ENCODE measurements at regions not wholly inside any gene's neighbourhood (a gene's known extent, or its start where the extent isn't known, plus 50 kb on each side); places are given as distances from the start of the nearest gene placed in this dataset.

DNA sequence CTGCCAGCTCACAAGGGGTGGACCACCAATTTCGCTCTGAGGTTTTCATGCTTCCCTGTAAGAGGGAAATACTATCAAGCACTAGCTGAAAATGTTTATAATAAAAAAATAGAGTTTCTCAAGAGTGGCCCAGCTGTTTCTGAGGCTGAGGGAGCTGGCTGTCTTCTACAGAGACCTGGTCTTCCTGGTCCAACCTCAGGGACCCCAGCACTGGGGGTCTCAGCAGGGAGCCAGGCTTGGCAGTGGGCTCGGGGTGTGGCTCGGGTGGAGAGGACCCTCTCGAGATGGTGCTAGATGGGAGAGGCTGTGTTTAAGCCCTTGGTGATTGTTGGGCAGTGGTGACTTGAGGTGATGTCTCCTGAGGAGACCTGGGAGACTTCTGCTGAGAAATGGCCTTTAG is 87.3 kb upstream of the SHH start:
- TF ChIP-seq CTCF (IDR thresholded peaks at IDR 0.05), result no peak
- no peaks in the 10 kb centered on the region for H3K9me3 Mint-ChIP-seq
- no peaks in the 10 kb centered on the region for H3K36me3 Mint-ChIP-seq (ENCODE audit: low read depth)
- ATAC-seq (ENCODE audit: low read depth), result no peak
- ChIA-PET POLR2A (no interaction called here), CTCF (no interaction called here)
- H3K4me1 Mint-ChIP-seq, result no peaks in the 10 kb centered on the region
- DNase-seq, result no peak
- H3K27ac Mint-ChIP-seq, result no peak overlapping the region
- H3K27me3 Mint-ChIP-seq, result no peaks in the 10 kb centered on the region
- H3K4me3 Mint-ChIP-seq, result no peak overlapping the region
- intact Hi-C loops (cut with micrococcal nuclease), result no loop called here

- H3K27me3 Mint-ChIP-seq, result no peaks in the 10 kb centered on the region
- ATAC-seq (ENCODE audit: low read depth) (no peak), DNase-seq (no peak)
- no peaks in the 10 kb centered on the region for H3K9me3 Mint-ChIP-seq
- no peak overlapping the region for H3K4me3 Mint-ChIP-seq
- TF ChIP-seq CTCF (IDR thresholded peaks at IDR 0.05), result no peak
- POLR2A ChIA-PET, result no interaction called here
- H3K4me1 Mint-ChIP-seq, result no peaks in the 10 kb centered on the region
- H3K27ac Mint-ChIP-seq, result no peak overlapping the region
- intact Hi-C loops (cut with micrococcal nuclease), result no loop called here
- H3K36me3 Mint-ChIP-seq (ENCODE audit: low read depth), result no peaks in the 10 kb centered on the region
- CTCF ChIA-PET, result no interaction called here
These were observed 85.6 kb upstream of the SHH start for GRCh38 chr7:155897758-155898386.

- H3K4me3 Mint-ChIP-seq, result no peak overlapping the region
These were observed 84.4 kb upstream of the SHH start for GRCh38 chr7:155896531-155897263.

DNA sequence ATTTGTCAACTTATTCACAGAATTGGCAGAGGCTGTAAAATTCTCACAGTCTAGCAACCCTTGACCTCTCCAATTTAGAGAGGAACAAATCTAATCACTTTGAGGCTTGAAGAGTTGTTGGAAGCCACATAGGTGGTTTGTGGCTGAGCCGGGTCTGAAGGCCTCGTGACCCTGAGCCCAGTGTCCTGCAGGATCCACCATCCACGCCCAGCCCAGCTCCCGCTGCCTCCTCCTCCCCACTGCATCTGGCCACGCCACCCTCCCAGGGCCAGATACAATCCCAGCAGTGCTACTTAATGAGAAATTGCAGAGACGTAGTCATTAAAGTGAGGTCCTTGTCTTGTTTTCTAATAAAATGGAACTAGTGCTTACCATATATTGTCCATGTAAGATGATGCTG is 81.4 kb upstream of the SHH start:
- Mint-ChIP-seq H3K9me3 (no peaks in the 10 kb centered on the region), H3K4me1 (no peaks in the 10 kb centered on the region), H3K4me3 (no peak overlapping the region), H3K36me3 (ENCODE audit: low read depth) (no peaks in the 10 kb centered on the region), H3K27me3 (no peaks in the 10 kb centered on the region), H3K27ac (no peak overlapping the region)
- ATAC-seq (ENCODE audit: low read depth) (no peak), DNase-seq (no peak)
- ChIA-PET POLR2A (no interaction called here), CTCF (no interaction called here)
- intact Hi-C loops (cut with micrococcal nuclease), result no loop called here
- TF ChIP-seq CTCF (IDR thresholded peaks at IDR 0.05), result no peak

More at GRCh38 chr7:155896531-155897263, 84.4 kb upstream of the SHH start:
- Mint-ChIP-seq H3K27ac (no peak overlapping the region), H3K4me1 (no peaks in the 10 kb centered on the region), H3K36me3 (ENCODE audit: low read depth) (no peaks in the 10 kb centered on the region), H3K9me3 (no peaks in the 10 kb centered on the region), H3K27me3 (no peaks in the 10 kb centered on the region)
- no peak for TF ChIP-seq CTCF (IDR thresholded peaks at IDR 0.05)
- no peak for DNase-seq
- no peak for ATAC-seq (ENCODE audit: low read depth)
- CTCF ChIA-PET, result no interaction called here
- POLR2A ChIA-PET, result interaction anchor here (0.6 kb wide), 1 partner anchor 73 kb away, joined by 7 read pairs; no protein-coding TSS in a partner anchor
- intact Hi-C loops (cut with micrococcal nuclease), result no loop called here

GRCh38 chr7:155893176-155893575 is 80.9 kb upstream of the SHH start:
- POLR2A ChIA-PET, result no interaction called here
- Mint-ChIP-seq H3K27me3 (no peaks in the 10 kb centered on the region), H3K9me3 (no peaks in the 10 kb centered on the region), H3K27ac (no peak overlapping the region), H3K4me3 (no peak overlapping the region), H3K4me1 (no peaks in the 10 kb centered on the region), H3K36me3 (ENCODE audit: low read depth) (no peaks in the 10 kb centered on the region)
- no peak for TF ChIP-seq CTCF (IDR thresholded peaks at IDR 0.05)
- intact Hi-C loops (cut with micrococcal nuclease), result no loop called here
- DNase-seq, result no peak
- CTCF ChIA-PET, result no interaction called here
- ATAC-seq (ENCODE audit: low read depth), result no peak

Data from activated B cell treated with CpG ODN at 0.5 μM for 24 hours (primary cell).